ENCODE measurements at regions not wholly inside any gene's neighbourhood (a gene's known extent, or its start where the extent isn't known, plus 50 kb on each side); places are given as distances from the start of the nearest gene placed in this dataset.

DNA sequence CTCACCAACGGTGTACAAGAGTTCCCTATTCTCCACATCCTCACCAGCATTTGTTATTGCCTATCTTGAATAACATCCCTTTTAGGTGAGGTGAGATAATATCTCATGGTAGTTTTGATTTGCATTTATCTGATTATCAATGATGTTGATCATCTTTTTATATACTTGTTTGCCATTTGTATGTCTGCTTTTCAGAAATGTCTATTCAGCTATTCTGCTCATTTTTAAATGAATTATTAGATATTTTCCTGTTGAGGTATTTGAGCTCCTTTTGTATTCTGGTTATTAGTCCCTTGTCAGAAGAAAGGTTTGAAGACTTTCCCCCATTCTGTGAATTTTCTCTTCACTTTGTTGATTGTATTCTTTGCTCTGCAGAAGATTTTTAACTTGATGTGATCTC is 695.5 kb upstream of the DDX18 start:
- Mint-ChIP-seq H3K27ac (ENCODE audit: unreplicated experiment) (no peak overlapping the region), H3K9me3 (ENCODE audit: unreplicated experiment) (no peaks in the 10 kb centered on the region), H3K36me3 (ENCODE audit: low read depth, unreplicated experiment) (no peaks in the 10 kb centered on the region), H3K4me3 (ENCODE audit: unreplicated experiment) (no peak overlapping the region), H3K4me1 (ENCODE audit: low read depth, unreplicated experiment) (no peaks in the 10 kb centered on the region), H3K27me3 (ENCODE audit: low read depth, unreplicated experiment) (no peaks in the 10 kb centered on the region)
- H3K79me2 ChIP-seq (ENCODE audit: insufficient read depth, low read length), result no peaks in the 10 kb centered on the region
- H3K9me3 ChIP-seq (ENCODE audit: insufficient read depth, low read depth, low read length), result no peaks in the 10 kb centered on the region
- no peaks in the 10 kb centered on the region for H4K20me1 ChIP-seq (ENCODE audit: insufficient read depth, low read length)
- no peaks in the 10 kb centered on the region for H3K36me3 ChIP-seq (ENCODE audit: insufficient read depth, low read length)
- no peak overlapping the region for H3K9ac ChIP-seq (ENCODE audit: low read length)
- no peak for FAIRE-seq
- no peaks in the 10 kb centered on the region for H3K27me3 ChIP-seq (ENCODE audit: insufficient read depth, low read length)
- no peaks in the 10 kb centered on the region for H3K4me1 ChIP-seq (ENCODE audit: insufficient read depth, low read length)
- H3K4me2 ChIP-seq (ENCODE audit: low read length), result no peak overlapping the region
- no peak for DNase-seq (ENCODE audit: low read depth)
- TF ChIP-seq, protein P1, sequence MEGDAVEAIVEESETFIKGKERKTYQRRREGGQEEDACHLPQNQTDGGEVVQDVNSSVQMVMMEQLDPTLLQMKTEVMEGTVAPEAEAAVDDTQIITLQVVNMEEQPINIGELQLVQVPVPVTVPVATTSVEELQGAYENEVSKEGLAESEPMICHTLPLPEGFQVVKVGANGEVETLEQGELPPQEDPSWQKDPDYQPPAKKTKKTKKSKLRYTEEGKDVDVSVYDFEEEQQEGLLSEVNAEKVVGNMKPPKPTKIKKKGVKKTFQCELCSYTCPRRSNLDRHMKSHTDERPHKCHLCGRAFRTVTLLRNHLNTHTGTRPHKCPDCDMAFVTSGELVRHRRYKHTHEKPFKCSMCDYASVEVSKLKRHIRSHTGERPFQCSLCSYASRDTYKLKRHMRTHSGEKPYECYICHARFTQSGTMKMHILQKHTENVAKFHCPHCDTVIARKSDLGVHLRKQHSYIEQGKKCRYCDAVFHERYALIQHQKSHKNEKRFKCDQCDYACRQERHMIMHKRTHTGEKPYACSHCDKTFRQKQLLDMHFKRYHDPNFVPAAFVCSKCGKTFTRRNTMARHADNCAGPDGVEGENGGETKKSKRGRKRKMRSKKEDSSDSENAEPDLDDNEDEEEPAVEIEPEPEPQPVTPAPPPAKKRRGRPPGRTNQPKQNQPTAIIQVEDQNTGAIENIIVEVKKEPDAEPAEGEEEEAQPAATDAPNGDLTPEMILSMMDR (IDR thresholded peaks at IDR 0.05; ENCODE audit: insufficient read depth, low read depth, low read length), result no peak
- TF ChIP-seq EZH2 (IDR thresholded peaks at IDR 0.05; ENCODE audit: insufficient read depth, low read length), result no peak
- H2AFZ ChIP-seq (ENCODE audit: low read depth, low read length), result no peak overlapping the region
- no peak overlapping the region for H3K27ac ChIP-seq (ENCODE audit: low read depth, low read length)
- no peak overlapping the region for H3K4me3 ChIP-seq (ENCODE audit: insufficient read depth, low read depth, low read length)

DNA sequence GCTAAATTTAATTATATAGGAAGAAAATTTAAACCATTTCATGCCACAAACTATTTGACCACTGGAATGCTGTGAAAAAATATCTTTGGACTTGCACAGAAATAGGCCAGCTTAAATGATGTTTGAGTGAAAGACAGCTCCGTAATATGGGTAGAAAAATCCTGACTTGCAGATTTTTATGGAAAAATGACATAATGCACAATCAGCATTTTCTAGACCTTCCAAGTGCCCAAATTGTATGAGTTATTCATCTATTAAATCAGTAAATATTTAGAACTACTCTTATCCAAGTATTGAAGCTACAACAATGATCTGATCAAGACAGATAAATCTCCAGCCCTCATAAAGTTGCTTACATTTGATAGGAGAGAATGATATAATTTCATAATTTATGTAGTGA is 691.1 kb upstream of the DDX18 start:
- Histone ChIP-seq H3K4me1 (ENCODE audit: insufficient read depth, low read length) (no peaks in the 10 kb centered on the region), H3K9me3 (ENCODE audit: insufficient read depth, low read depth, low read length) (no peaks in the 10 kb centered on the region), H3K4me2 (ENCODE audit: low read length) (no peak overlapping the region), H4K20me1 (ENCODE audit: insufficient read depth, low read length) (no peaks in the 10 kb centered on the region), H3K4me3 (ENCODE audit: insufficient read depth, low read depth, low read length) (no peak overlapping the region), H3K79me2 (ENCODE audit: insufficient read depth, low read length) (no peaks in the 10 kb centered on the region), H3K27ac (ENCODE audit: low read depth, low read length) (no peak overlapping the region), H3K36me3 (ENCODE audit: insufficient read depth, low read length) (no peaks in the 10 kb centered on the region), H3K9ac (ENCODE audit: low read length) (no peak overlapping the region), H2AFZ (ENCODE audit: low read depth, low read length) (no peak overlapping the region), H3K27me3 (ENCODE audit: insufficient read depth, low read length) (no peaks in the 10 kb centered on the region)
- no peaks in the 10 kb centered on the region for H3K27me3 Mint-ChIP-seq (ENCODE audit: low read depth, unreplicated experiment)
- TF ChIP-seq EZH2 (IDR thresholded peaks at IDR 0.05; ENCODE audit: insufficient read depth, low read length), result no peak
- TF ChIP-seq, protein P1 (IDR thresholded peaks at IDR 0.05; ENCODE audit: insufficient read depth, low read depth, low read length), result no peak
- H3K36me3 Mint-ChIP-seq (ENCODE audit: low read depth, unreplicated experiment), result no peaks in the 10 kb centered on the region
- no peaks in the 10 kb centered on the region for H3K9me3 Mint-ChIP-seq (ENCODE audit: unreplicated experiment)
- FAIRE-seq, result no peak
- no peak overlapping the region for H3K27ac Mint-ChIP-seq (ENCODE audit: unreplicated experiment)
- DNase-seq (ENCODE audit: low read depth), result no peak
- H3K4me1 Mint-ChIP-seq (ENCODE audit: low read depth, unreplicated experiment), result peaks cover 10% of the 10 kb centered on the region
- H3K4me3 Mint-ChIP-seq (ENCODE audit: unreplicated experiment), result no peak overlapping the region

DNA sequence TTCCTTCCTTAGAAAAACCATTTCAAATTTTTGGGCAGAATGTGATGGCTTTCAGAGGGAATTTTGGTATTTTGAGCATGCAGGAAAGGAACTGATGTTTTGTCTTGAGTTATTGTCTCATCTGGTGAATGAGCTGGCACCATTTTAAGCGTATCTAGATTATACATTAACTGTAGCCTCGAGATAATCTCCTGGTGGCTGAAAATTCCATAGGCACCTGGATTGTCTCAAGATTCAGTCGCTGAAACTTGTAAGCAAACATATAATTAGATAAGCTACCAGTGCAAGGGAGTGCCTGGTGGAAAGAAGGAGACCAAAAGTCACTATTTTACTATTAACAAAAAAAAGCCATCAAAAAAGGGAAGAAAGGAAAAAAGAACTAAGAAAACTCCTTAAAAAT is 687.8 kb upstream of the DDX18 start:
- Mint-ChIP-seq H3K27ac (ENCODE audit: unreplicated experiment) (no peak overlapping the region), H3K9me3 (ENCODE audit: unreplicated experiment) (no peaks in the 10 kb centered on the region), H3K4me3 (ENCODE audit: unreplicated experiment) (no peak overlapping the region), H3K36me3 (ENCODE audit: low read depth, unreplicated experiment) (no peaks in the 10 kb centered on the region), H3K4me1 (ENCODE audit: low read depth, unreplicated experiment) (peaks cover 19% of the 10 kb centered on the region), H3K27me3 (ENCODE audit: low read depth, unreplicated experiment) (no peaks in the 10 kb centered on the region)
- Histone ChIP-seq H3K4me2 (ENCODE audit: low read length) (no peak overlapping the region), H3K27ac (ENCODE audit: low read depth, low read length) (no peak overlapping the region), H3K9ac (ENCODE audit: low read length) (no peak overlapping the region), H3K36me3 (ENCODE audit: insufficient read depth, low read length) (no peaks in the 10 kb centered on the region), H3K4me1 (ENCODE audit: insufficient read depth, low read length) (no peaks in the 10 kb centered on the region), H3K4me3 (ENCODE audit: insufficient read depth, low read depth, low read length) (no peak overlapping the region), H2AFZ (ENCODE audit: low read depth, low read length) (no peak overlapping the region), H3K79me2 (ENCODE audit: insufficient read depth, low read length) (no peaks in the 10 kb centered on the region), H3K27me3 (ENCODE audit: insufficient read depth, low read length) (no peaks in the 10 kb centered on the region), H4K20me1 (ENCODE audit: insufficient read depth, low read length) (no peaks in the 10 kb centered on the region), H3K9me3 (ENCODE audit: insufficient read depth, low read depth, low read length) (no peaks in the 10 kb centered on the region)
- DNase-seq (ENCODE audit: low read depth) (no peak), FAIRE-seq (no peak)
- TF ChIP-seq, protein P1 (IDR thresholded peaks at IDR 0.05; ENCODE audit: insufficient read depth, low read depth, low read length), result no peak
- TF ChIP-seq EZH2 (IDR thresholded peaks at IDR 0.05; ENCODE audit: insufficient read depth, low read length), result no peak
